T-helper 17 cell (primary cell): ENCODE measurements at regions not wholly inside any gene's neighbourhood (a gene's known extent, or its start where the extent isn't known, plus 50 kb on each side); places are given as distances from the start of the nearest gene placed in this dataset.

Experiments
- ATAC-seq: fragments of 150-1000 bp; cut with Tn5 transposase; 2 replicates; pipeline ENCODE4 v1.10.0; 2021; ENCODE audit warnings: mild to moderate bottlenecking, moderate library complexity
- DNase-seq, 3 donors: peaks; one replicate each; pipeline versions ENCODE4 v3.0.0 to v3.0.0-alpha.2; 2020 to 2021
- H3K9me3 ChIP-seq: one replicate; pipeline ENCODE4 v1.7.0; 2013; ENCODE audit warnings: low read length, mild to moderate bottlenecking; ENCODE audit not compliant: control insufficient read depth, poor library complexity, severe bottlenecking
- H3K27ac Mint-ChIP-seq: one replicate; pipeline ENCODE4 v1.8.0; 2022; ENCODE audit warnings: mild to moderate bottlenecking, moderate library complexity, mixed read lengths
- H3K27me3 Mint-ChIP-seq: one replicate; pipeline ENCODE4 v1.8.0; 2022; ENCODE audit warnings: mixed read lengths
- H3K36me3 Mint-ChIP-seq: one replicate; pipeline ENCODE4 v1.8.0; 2022; ENCODE audit warnings: low read depth, mixed read lengths
- H3K4me1 Mint-ChIP-seq: one replicate; pipeline ENCODE4 v1.8.0; 2022; ENCODE audit warnings: mild to moderate bottlenecking, mixed read lengths
- H3K4me3 Mint-ChIP-seq: one replicate; pipeline ENCODE4 v1.8.0; 2022; ENCODE audit warnings: mild to moderate bottlenecking, moderate library complexity, mixed read lengths

DNA sequence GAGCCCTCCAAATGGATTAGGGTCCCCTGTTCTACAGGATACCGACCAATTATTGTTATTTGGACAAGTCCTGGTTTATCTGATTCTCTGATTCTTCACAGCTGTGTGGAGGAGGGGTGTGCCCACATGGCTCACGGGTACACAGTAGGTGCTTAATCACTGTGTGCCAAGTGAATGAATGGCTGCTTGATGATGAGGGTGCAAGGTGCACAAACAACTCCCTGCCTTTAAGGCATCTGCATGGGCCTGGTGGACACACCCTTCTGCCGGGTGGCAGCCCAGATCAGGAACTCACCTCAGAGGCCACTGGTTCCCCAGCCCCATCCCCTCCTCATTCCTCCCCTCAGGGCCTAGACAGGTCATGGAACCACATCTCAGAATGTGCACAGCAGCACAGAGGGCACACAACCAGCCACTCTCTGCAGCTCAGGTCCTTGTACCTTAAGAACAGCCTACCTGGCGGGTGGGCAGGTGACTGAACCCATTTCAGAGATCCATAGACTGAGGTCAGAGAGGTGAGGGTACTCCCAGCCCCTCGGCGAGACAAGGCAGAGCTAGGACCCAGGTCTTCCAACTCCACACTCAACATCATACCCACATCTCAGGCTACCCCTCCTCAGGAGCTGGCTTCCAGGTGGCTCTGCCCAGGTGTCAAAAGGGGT is 50.3 kb downstream of the SHANK2 start:
- Mint-ChIP-seq H3K36me3 (no peaks in the 10 kb centered on the region), H3K4me3 (no peak overlapping the region), H3K27me3 (peaks cover 30% of the 10 kb centered on the region), H3K27ac (no peak overlapping the region), H3K4me1 (no peaks in the 10 kb centered on the region)
- ATAC-seq (no peak), DNase-seq (no peak)
- H3K9me3 ChIP-seq = no peaks in the 10 kb centered on the region

DNA sequence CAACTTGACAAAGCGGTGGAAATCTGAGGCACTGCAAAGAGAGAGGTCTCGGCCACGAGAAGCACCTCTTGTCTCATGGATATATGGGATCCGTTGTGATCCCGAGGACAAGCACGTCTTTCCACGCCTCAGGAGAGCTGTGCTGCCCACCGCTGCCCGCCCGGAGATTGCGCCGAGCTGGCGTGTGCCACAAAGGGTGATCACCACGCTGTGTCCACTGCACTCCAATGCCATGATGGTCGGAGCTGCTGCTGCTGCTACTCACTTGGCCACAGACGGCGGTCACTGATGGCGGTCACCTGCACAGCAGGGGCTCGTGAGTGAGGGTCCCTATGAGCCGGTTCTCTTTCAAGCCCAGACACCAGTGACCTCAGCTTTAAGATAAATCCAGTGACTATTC is 51.1 kb downstream of the SHANK2 start:
- no peak for DNase-seq
- H3K4me1 Mint-ChIP-seq = no peaks in the 10 kb centered on the region
- H3K36me3 Mint-ChIP-seq = no peaks in the 10 kb centered on the region
- peaks cover 23% of the 10 kb centered on the region for H3K27me3 Mint-ChIP-seq
- H3K4me3 Mint-ChIP-seq = no peak overlapping the region
- no peaks in the 10 kb centered on the region for H3K9me3 ChIP-seq
- ATAC-seq = no peak
- H3K27ac Mint-ChIP-seq = no peak overlapping the region

DNA sequence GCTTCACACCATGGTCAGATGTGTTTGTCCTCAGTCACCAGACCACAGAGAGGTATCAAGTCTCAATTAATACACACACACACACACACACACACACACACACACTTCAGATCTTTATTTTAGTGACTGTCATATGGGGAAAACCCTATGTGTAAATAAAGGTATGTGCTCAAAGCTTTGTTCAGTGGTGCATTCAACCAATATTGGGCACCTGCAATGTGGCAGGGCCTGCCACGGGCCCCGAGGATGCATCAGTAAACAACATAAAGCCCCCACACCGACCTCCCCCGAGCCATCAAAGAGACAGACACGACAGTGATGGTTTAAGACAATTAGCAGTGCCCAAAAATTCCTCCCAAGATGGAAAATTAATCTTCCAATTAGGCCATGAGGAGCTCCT is 51.6 kb downstream of the SHANK2 start:
- no peaks in the 10 kb centered on the region for H3K9me3 ChIP-seq
- Mint-ChIP-seq H3K36me3 (no peaks in the 10 kb centered on the region), H3K4me3 (no peak overlapping the region), H3K27ac (no peak overlapping the region), H3K4me1 (no peaks in the 10 kb centered on the region), H3K27me3 (peaks cover 19% of the 10 kb centered on the region)
- DNase-seq (no peak), ATAC-seq (no peak)

DNA sequence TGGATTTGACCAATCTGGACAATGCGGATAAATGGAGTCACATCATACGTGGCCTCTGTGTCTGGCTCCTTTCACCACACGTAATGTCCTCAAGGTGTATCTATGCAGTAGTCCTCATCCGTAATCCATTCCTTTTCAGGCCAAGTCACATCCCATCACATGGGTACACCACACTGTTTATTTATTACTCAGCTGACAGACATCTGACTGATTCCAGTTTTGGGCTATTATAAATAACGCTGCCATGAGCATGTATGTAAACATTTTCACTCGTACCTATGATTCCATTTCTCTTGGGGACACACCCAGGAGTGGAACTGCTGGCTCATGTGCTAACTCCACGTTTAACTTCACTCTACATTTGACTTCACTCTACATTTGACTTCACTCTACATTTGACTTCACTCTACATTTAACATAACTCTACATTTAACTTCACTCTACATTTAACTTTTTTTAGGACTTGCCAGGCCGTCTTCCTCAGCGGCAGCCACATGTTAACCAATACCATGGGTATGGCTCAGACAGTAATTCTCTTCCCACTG is 52.1 kb downstream of the SHANK2 start:
- Mint-ChIP-seq H3K4me3 (peak overlapping the region; percentile 7), H3K27me3 (peaks cover 19% of the 10 kb centered on the region), H3K27ac (no peak overlapping the region), H3K4me1 (no peaks in the 10 kb centered on the region), H3K36me3 (no peaks in the 10 kb centered on the region)
- ATAC-seq (no peak), DNase-seq (no peak)
- no peaks in the 10 kb centered on the region for H3K9me3 ChIP-seq

DNA sequence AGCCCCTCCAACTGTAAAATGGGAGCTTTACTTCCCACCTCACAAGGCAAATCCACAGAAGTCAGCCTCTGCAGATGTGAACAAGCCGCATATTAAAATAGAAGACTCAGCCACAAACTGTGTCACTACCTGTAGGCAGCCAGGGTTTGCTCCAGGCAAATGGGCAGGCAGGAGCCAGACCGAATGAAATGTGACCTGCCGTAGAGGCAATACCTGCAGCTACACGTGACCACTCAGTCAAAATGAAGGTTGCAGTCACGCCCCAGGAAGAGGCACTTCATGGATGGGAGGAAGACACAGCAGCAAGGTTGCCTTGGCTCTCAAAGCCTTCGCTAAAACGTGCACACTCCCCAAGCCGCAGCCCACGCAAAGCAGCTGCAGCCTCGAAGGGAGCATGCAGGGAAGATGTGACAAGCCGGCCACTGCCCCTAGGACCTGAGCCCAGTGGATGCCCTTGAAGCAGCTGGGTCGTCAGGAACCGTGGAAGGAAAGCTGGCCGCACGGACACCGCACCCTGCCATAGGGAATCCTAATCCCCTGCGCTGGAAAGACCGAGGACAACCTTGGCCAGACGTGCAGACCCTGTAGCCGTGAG is 53.1 kb downstream of the SHANK2 start:
- no peaks in the 10 kb centered on the region for H3K9me3 ChIP-seq
- H3K27me3 Mint-ChIP-seq = peaks cover 20% of the 10 kb centered on the region
- H3K4me3 Mint-ChIP-seq = no peak overlapping the region
- no peaks in the 10 kb centered on the region for H3K36me3 Mint-ChIP-seq
- no peak overlapping the region for H3K27ac Mint-ChIP-seq
- DNase-seq (no peak), ATAC-seq (no peak)
- H3K4me1 Mint-ChIP-seq = no peaks in the 10 kb centered on the region

DNA sequence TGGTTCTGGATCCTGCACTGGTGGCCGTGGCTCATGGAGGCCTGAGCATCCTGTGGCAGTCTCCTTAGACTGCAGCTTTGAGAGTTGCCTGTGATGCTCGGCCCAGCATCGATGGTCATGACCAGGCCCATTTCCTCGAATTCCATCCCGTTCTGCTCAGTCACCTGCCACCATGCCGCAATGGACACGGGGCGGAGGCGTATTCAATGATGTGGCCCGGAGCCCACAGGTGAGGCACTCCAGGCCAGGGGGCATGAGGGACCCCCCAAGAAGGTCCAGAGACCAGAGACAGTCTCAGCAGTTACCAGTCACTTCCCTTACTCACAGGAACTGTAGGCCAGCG is 53.6 kb downstream of the SHANK2 start:
- peaks cover 25% of the 10 kb centered on the region for H3K27me3 Mint-ChIP-seq
- no peaks in the 10 kb centered on the region for H3K9me3 ChIP-seq
- ATAC-seq (no peak), DNase-seq (no peak)
- no peaks in the 10 kb centered on the region for H3K36me3 Mint-ChIP-seq
- H3K4me3 Mint-ChIP-seq = no peak overlapping the region
- no peaks in the 10 kb centered on the region for H3K4me1 Mint-ChIP-seq
- H3K27ac Mint-ChIP-seq = no peak overlapping the region

DNA sequence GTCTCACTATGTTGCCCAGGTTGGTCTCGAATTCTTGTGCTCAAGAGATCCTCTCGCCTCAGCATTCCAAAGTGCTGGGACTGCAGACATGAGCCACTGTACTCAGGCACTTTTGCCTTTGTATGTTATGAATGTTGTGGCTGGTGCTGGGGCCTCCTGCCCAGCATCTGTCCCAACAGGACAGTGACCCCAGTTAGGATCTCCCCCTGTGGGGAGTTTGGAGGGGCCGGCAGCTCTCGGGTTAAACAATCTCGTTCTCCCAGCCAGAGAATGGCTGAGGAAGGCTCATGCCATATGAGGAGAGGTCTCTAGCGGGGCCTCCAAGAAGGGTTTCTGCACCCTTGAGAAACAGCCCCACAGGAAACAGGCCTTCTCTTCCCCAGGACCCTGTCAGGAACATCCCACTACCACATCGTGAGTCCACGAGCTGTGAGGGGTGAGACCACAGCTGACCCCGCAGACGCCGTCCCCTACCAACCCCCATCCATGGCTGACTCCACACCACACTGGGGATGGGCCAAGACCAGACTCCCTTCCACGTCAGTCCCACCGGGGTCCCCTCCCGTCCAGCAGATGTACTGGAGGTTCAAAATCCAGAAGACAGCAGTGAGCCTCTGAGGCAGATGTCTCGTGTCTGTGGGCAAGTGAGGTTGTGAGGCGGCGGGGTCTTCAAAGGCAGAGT is 54.1 kb downstream of the SHANK2 start:
- no peak for ATAC-seq
- H3K9me3 ChIP-seq = no peaks in the 10 kb centered on the region
- H3K27me3 Mint-ChIP-seq = peaks cover 27% of the 10 kb centered on the region
- no peak for DNase-seq
- no peaks in the 10 kb centered on the region for H3K36me3 Mint-ChIP-seq
- H3K27ac Mint-ChIP-seq = no peak overlapping the region
- no peaks in the 10 kb centered on the region for H3K4me1 Mint-ChIP-seq
- no peak overlapping the region for H3K4me3 Mint-ChIP-seq

DNA sequence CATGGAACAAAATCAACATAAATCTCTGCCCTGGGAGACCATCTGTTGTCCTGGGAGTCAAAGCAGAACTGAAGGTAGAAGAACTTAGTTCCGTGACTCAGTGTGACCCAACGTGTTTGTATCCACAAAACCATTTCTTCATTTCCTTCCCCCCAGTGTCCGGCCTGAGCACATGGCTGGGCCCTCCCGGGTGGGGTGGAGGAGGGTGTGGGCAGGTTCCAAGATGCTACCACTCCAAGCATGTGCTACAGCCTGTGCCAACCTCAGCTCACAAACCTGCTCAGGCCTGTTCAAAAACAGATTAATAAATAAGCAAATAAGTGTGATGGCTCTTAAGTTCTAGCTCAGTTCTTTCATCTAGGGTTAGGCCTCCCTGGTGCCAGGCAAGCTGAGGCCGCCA is 55.3 kb downstream of the SHANK2 start:
- H3K27ac Mint-ChIP-seq = no peak overlapping the region
- ATAC-seq (no peak), DNase-seq (no peak)
- peaks cover 27% of the 10 kb centered on the region for H3K27me3 Mint-ChIP-seq
- H3K4me3 Mint-ChIP-seq = no peak overlapping the region
- no peaks in the 10 kb centered on the region for H3K9me3 ChIP-seq
- no peaks in the 10 kb centered on the region for H3K4me1 Mint-ChIP-seq
- H3K36me3 Mint-ChIP-seq = no peaks in the 10 kb centered on the region

DNA sequence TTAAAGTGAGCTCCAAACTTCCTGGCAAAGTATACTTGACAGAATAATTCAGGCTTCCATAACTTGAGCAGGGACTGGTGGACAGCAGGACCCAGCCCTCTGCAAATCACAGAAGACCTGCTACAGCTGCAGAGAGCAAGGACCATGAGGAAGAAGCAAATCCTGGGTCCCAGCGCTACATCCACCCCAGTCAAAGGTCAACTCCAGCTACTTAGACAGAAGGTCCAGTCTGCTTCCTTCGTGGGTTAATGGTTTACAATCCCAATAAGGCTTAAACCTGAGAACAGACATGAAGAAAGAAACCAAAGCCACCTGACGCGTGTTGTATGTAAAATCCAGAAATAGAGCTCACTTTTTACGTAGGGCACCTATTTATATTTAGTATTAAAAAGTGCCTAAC is 57.7 kb downstream of the SHANK2 start:
- Mint-ChIP-seq H3K27me3 (peaks cover 22% of the 10 kb centered on the region), H3K27ac (no peak overlapping the region), H3K4me1 (no peaks in the 10 kb centered on the region), H3K4me3 (no peak overlapping the region), H3K36me3 (no peaks in the 10 kb centered on the region)
- H3K9me3 ChIP-seq = no peaks in the 10 kb centered on the region
- ATAC-seq (no peak), DNase-seq (no peak)

DNA sequence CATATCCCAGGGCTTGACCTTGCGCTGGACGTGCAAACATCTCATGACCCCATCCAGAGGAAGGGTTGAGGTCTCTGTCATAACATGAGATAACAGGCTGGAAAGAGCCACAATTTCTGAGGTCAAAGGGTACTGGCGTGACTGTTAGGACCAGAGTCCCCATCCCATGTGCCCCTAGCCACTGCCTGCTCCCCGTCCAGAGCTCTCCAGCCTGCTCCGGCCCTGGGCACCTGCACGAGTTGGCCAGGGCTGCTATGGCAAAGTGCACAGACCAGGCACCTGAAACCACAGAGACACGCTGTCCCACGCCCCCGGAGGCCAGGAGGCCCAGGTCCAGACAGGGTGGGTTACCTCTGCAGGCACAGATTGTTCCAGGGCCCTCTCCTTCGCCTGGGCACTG is 58.9 kb downstream of the SHANK2 start:
- H3K27me3 Mint-ChIP-seq = peaks cover 27% of the 10 kb centered on the region
- no peaks in the 10 kb centered on the region for H3K9me3 ChIP-seq
- no peak overlapping the region for H3K27ac Mint-ChIP-seq
- no peaks in the 10 kb centered on the region for H3K4me1 Mint-ChIP-seq
- no peaks in the 10 kb centered on the region for H3K36me3 Mint-ChIP-seq
- no peak overlapping the region for H3K4me3 Mint-ChIP-seq
- ATAC-seq (no peak), DNase-seq (no peak)

DNA sequence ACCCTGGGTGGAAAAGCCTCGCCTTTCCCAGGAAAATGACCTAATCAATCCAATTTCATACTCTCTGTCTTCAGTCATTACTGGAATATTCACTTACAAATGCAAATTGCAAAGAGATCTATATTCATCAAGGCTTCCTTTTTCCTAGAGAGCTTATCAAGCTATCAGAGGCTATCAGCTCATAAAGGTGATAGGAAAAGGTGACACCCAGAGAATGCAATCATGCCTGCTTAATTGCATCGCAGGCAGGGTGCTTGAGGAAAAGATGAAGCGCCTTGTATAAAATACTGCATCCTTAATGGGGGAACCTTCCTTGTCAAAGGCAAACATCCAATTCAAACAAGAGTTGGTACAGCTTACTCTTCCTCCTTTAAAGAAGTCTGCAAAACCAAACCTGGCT is 59.7 kb downstream of the SHANK2 start:
- no peak for DNase-seq
- Mint-ChIP-seq H3K27ac (no peak overlapping the region), H3K36me3 (no peaks in the 10 kb centered on the region), H3K4me1 (no peaks in the 10 kb centered on the region), H3K4me3 (no peak overlapping the region), H3K27me3 (peaks cover 35% of the 10 kb centered on the region)
- no peak for ATAC-seq
- H3K9me3 ChIP-seq = no peaks in the 10 kb centered on the region

DNA sequence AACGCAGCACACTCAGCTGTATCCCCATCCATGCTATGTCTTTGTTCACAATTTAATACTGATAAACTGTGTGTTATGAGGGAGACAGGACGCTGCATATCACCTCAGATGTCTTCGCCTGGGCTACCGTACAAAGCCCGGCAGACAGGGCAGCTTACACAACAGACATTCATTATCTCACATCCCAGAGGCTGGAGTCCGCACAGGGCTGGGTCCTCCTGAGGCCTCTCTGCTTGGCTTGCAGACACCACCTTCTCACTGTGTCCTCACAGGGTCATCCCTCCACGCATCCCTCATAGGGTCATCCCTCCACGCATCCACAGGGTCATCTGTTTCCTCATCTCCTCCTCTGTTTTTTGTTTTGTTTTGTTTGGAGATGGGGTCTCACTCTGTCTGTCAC is 61.2 kb downstream of the SHANK2 start:
- H3K27ac Mint-ChIP-seq = no peak overlapping the region
- ATAC-seq (no peak), DNase-seq (no peak)
- no peaks in the 10 kb centered on the region for H3K9me3 ChIP-seq
- no peaks in the 10 kb centered on the region for H3K36me3 Mint-ChIP-seq
- H3K4me3 Mint-ChIP-seq = no peak overlapping the region
- H3K27me3 Mint-ChIP-seq = peaks cover 36% of the 10 kb centered on the region
- H3K4me1 Mint-ChIP-seq = no peaks in the 10 kb centered on the region

DNA sequence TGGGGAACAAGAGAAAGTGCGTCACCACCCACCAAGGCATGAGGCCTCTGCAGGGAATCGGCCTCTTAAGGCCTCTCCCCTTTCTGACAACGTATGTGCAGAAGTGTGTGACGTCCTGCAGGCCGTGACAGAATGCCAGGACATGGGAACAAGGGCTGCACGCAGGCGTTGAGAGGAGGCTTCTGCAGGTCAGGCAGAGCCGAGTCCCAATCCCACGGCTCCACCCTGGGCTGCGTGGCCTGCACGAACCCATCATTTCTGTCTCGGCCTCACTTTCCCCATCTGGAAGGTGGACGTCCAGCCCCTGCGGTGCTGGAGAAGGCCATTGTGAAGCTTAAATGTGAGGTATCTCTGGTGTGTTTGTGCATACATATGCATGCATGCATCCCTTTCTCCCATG is 61.8 kb downstream of the SHANK2 start:
- Mint-ChIP-seq H3K27me3 (peaks cover 36% of the 10 kb centered on the region), H3K27ac (no peak overlapping the region), H3K36me3 (no peaks in the 10 kb centered on the region), H3K4me1 (no peaks in the 10 kb centered on the region), H3K4me3 (no peak overlapping the region)
- H3K9me3 ChIP-seq = no peaks in the 10 kb centered on the region
- ATAC-seq = no peak
- no peak for DNase-seq
